ES-I3 (cell line): ENCODE measurements at regions not wholly inside any gene's neighbourhood (a gene's known extent, or its start where the extent isn't known, plus 50 kb on each side); places are given as distances from the start of the nearest gene placed in this dataset.

Source experiments
- H3K36me3 ChIP-seq: 2 replicates; pipeline ENCODE4 v1.6.1; 2013; ENCODE audit warnings: mild to moderate bottlenecking, low read length, control low read depth, moderate library complexity; ENCODE audit not compliant: insufficient read depth
- H3K4me1 ChIP-seq: 2 replicates; pipeline ENCODE4 v1.6.1; 2013; ENCODE audit warnings: mild to moderate bottlenecking, control low read depth, low read length; ENCODE audit not compliant: insufficient read depth
- H3K9ac ChIP-seq: 2 replicates; pipeline ENCODE4 v1.6.1; 2013; ENCODE audit warnings: low read depth, mild to moderate bottlenecking, low read length, moderate library complexity
- H3K9me3 ChIP-seq: 2 replicates; pipeline ENCODE4 v1.6.1; 2013; ENCODE audit warnings: mild to moderate bottlenecking, low read length, moderate library complexity; ENCODE audit not compliant: control insufficient read depth, insufficient read depth

DNA sequence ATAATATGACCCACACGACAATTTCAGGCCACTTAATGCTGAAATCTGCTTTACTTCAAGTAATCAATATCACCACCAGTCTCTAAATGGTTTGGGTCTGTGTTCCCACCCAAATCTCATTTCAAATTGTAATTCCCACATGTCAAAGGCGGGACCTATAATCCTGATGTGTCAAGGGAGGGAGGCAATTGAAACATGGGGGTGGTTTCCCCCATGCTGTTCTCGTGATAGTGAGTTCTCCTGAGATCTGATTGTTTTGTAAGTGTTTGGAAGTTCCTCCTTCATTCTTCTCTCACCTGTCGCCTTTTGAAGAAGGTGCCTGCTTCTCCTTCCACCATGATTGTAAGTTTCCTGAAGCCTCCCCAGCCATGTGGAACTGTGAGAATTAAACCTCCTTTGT is 178.4 kb downstream of the CRPPA start:
- no peaks in the 10 kb centered on the region for H3K4me1 ChIP-seq
- no peak overlapping the region for H3K9ac ChIP-seq
- no peaks in the 10 kb centered on the region for H3K36me3 ChIP-seq
- H3K9me3 ChIP-seq: no peaks in the 10 kb centered on the region

DNA sequence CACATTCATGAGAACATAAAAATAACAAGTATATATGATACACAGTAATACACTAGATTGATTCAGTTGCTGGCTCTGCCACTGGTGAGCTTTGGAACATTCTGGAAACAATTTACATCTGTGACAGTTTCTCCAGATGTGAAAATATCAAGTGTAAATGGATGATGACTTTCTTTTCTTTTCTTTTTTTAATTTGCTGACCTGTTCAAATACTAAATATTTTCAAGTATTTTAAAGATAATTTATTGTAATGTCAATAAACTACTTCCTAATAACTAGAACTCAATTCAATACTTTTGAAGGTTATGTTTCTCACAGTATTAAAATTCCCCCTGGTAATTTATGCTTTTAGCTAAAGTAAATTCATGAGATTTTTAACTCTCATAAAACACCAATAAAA is 180.3 kb downstream of the CRPPA start:
- H3K9ac ChIP-seq: no peak overlapping the region

DNA sequence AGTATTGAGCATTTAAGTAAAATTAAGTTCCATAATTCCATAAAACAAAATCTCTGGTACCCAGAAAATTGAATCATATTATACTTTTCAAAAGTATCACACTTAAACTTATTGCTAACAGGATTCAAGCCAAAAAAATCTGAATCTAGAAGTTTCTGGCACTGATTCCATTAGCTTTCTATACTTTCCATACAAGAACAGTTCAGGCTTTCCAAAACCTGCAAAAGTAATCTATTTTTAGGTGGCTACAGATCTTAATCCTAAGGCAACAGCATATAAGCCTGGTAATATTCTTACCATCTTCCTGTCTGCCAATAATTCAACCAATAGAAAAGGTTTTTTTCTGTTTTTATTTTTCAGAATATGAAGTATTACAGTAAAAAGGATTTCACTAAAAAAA is 185.0 kb downstream of the CRPPA start:
- H3K36me3 ChIP-seq: no peaks in the 10 kb centered on the region
- peaks cover 5% of the 10 kb centered on the region for H3K9me3 ChIP-seq
- H3K4me1 ChIP-seq: no peaks in the 10 kb centered on the region
- H3K9ac ChIP-seq: no peak overlapping the region

More for the DNA sequence above, 180.3 kb downstream of the CRPPA start:
- H3K9me3 ChIP-seq: no peaks in the 10 kb centered on the region
- H3K4me1 ChIP-seq: no peaks in the 10 kb centered on the region
- no peaks in the 10 kb centered on the region for H3K36me3 ChIP-seq

- H3K9ac ChIP-seq: no peak overlapping the region
- no peaks in the 10 kb centered on the region for H3K36me3 ChIP-seq
- peaks cover 5% of the 10 kb centered on the region for H3K9me3 ChIP-seq
- no peaks in the 10 kb centered on the region for H3K4me1 ChIP-seq
Observed at GRCh38 chr7:16235147-16236114, 185.9 kb downstream of the CRPPA start.

DNA sequence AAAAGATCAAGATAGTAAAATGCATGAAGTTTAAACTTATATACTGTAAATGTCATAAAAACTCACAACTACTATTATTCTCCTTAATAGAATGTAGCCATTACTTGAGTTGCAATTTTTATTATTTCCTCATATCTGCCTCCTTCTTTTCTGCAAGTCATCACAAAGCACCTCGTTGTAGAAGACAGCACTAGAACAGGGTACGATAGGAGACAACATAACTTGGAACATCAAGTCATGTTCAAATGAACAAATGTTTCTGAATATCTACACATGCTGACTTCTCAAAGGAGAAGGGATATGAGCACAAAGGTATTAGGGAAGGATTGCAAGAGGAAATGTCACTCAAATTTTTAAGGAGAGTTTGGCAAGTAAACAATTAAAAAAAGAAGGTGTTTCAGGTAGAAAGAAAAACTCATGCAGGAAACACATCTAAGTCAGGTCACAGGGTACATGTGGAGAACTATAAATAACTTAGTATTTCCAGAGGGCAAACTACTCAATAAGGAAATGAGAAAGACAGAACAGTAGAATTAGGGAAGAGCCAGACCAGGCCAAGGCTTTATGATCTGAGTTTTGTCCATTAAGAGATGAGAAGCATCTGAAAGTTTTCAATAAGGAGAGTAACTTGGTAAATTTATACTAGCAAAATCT is 186.7 kb downstream of the CRPPA start:
- Histone ChIP-seq H3K9ac (no peak overlapping the region), H3K36me3 (no peaks in the 10 kb centered on the region), H3K9me3 (peaks cover 9% of the 10 kb centered on the region), H3K4me1 (no peaks in the 10 kb centered on the region)

- peaks cover 10% of the 10 kb centered on the region for H3K9me3 ChIP-seq
- no peaks in the 10 kb centered on the region for H3K4me1 ChIP-seq
- H3K9ac ChIP-seq: no peak overlapping the region
Observed at GRCh38 chr7:16233517-16233916, 187.8 kb downstream of the CRPPA start.

DNA sequence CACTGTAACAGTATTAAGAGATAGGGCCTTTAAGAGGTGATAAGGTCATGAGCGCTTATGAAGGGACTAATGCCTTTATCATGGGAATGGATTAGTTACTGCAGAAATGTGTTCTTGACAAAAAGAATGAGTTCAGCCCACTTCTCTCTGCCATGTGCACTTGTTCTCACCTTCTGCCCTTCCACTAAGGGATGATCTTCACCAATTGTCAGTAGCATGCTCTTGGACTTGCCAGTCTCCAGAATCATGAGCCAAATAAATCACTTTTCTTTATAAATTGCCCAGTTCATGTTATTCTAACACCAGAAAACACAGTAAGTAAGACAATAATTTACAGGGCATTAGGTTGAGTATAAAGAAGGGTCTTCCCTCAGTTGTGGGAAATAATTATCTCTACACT is 189.1 kb downstream of the CRPPA start:
- no peaks in the 10 kb centered on the region for H3K4me1 ChIP-seq
- no peaks in the 10 kb centered on the region for H3K36me3 ChIP-seq
- H3K9me3 ChIP-seq: peaks cover 10% of the 10 kb centered on the region
- H3K9ac ChIP-seq: no peak overlapping the region

More at GRCh38 chr7:16233517-16233916, 187.8 kb downstream of the CRPPA start:
- no peaks in the 10 kb centered on the region for H3K36me3 ChIP-seq

GRCh38 chr7:16223963-16224707 is 197.2 kb downstream of the CRPPA start:
- no peaks in the 10 kb centered on the region for H3K9me3 ChIP-seq
- no peaks in the 10 kb centered on the region for H3K36me3 ChIP-seq
- H3K9ac ChIP-seq: no peak overlapping the region
- H3K4me1 ChIP-seq: no peaks in the 10 kb centered on the region

DNA sequence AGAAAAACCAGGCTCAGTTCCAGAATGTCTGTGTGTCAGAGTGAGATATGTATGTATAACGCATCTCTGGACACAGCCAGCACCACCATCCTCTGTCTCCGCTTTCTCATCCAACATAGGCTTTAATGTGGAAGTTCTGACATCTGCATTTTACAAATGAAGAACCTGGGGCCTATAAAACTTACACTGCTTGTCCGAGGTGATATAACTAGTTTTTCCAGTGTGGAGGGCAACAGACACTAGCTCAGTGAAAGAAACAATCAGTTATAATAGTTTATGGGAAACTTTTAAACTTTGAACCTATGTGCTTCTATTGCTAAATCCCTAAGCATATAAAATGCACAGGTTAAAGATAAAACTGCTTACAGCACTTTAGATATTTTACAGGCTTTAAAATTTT is 208.7 kb downstream of the CRPPA start:
- no peaks in the 10 kb centered on the region for H3K4me1 ChIP-seq
- H3K9me3 ChIP-seq: no peaks in the 10 kb centered on the region; the same call in 1 of the 2 replicates
- no peak overlapping the region for H3K9ac ChIP-seq
- no peaks in the 10 kb centered on the region for H3K36me3 ChIP-seq

GRCh38 chr7:16212032-16212431 is 209.3 kb downstream of the CRPPA start:
- H3K4me1 ChIP-seq: no peaks in the 10 kb centered on the region
- H3K36me3 ChIP-seq: no peaks in the 10 kb centered on the region
- H3K9ac ChIP-seq: no peak overlapping the region
- no peaks in the 10 kb centered on the region; the same call in 1 of the 2 replicates for H3K9me3 ChIP-seq

DNA sequence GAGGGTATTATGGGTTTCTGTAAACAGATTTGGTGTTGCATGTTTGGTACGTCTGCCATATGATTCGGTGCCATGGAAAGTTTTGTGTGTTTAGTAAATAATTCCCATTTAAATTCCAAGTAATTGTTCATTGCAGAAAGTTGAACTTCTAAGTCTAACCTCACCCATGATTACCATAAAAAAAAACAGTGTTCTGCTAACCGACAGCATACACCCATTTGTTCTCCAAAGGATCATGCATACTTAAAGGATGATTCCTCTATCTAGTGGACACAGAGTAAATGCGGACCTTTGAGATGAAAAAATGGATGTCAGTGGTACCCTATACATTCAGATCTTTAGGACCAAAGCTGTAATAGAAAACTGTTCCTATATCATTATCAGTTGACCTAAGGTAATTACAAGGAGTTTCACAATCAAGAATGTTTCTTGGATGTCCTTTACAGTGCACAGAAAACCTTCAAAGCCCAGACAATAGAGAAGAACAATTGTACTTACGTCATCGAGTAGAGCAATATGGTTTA is 209.9 kb downstream of the CRPPA start:
- H3K36me3 ChIP-seq: no peaks in the 10 kb centered on the region
- H3K4me1 ChIP-seq: no peaks in the 10 kb centered on the region
- no peaks in the 10 kb centered on the region; the same call in 1 of the 2 replicates for H3K9me3 ChIP-seq
- H3K9ac ChIP-seq: no peak overlapping the region

DNA sequence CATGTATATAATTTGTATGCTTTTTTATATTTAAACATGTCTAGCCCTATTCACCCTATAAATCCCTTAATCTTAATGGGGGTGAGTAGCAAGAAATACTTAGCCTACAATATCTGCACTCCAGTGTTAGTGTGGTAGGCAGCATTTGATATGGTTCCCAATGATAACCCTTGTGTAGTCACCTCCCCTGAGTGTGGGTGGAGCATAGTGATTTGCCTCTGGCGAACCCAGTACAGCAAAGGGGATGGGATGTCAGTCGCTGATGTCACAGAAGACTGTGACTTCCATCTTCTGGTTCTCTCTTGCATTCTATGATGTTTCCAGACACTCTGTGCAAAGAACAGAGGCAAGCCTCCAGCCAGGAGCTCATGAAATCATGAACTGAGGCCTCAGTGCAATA is 211.2 kb downstream of the CRPPA start:
- Histone ChIP-seq H3K9me3 (no peaks in the 10 kb centered on the region; the same call in 1 of the 2 replicates), H3K36me3 (no peaks in the 10 kb centered on the region), H3K4me1 (peaks cover 4% of the 10 kb centered on the region; the same call in 1 of the 2 replicates), H3K9ac (no peak overlapping the region)

GRCh38 chr7:16207321-16207720 is 214.0 kb downstream of the CRPPA start:
- H3K36me3 ChIP-seq: peaks cover 2% of the 10 kb centered on the region; the same call in 1 of the 2 replicates
- H3K9ac ChIP-seq: no peak overlapping the region
- peaks cover 13% of the 10 kb centered on the region; the same call in 1 of the 2 replicates for H3K4me1 ChIP-seq
- no peaks in the 10 kb centered on the region for H3K9me3 ChIP-seq

DNA sequence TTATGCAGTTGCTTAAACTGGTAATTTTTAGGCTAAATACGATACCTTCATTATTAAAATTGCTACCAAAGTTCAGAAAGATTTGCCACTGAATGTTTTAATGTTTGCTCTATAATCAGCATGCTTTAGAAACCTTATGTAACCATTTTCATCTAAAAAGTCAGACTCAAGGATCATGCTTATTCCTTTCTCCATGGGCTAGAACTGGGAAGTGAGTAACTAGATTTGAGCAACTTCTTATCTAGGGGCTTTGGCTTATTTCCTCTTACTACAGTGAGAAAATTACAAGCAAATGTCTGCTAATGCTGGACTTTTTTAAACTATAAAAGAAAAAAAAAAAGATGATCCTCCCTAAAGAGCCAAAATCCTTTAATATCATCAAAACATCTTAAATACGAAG is 215.9 kb downstream of the CRPPA start:
- Histone ChIP-seq H3K4me1 (peaks cover 13% of the 10 kb centered on the region; the same call in 1 of the 2 replicates), H3K9me3 (0 out of 2 replicates have a peak, but pooled peaks cover 7% of the 10 kb centered on the region), H3K9ac (no peak overlapping the region), H3K36me3 (peaks cover 5% of the 10 kb centered on the region; the same call in 1 of the 2 replicates)
